Heart right ventricle (tissue), 16 donors: ENCODE measurements at regions not wholly inside any gene's neighbourhood (a gene's known extent, or its start where the extent isn't known, plus 50 kb on each side); places are given as distances from the start of the nearest gene placed in this dataset.

Experiments
- ATAC-seq, 8 donors: fragments of 200-7000 bp; cut with Tn5 transposase; one replicate each; pipeline ENCODE4 v1.9.1; 2020; ENCODE audit warnings: mild to moderate bottlenecking in 8 of 8, moderate library complexity in 8 of 8, moderate number of reproducible peaks in 1 of 8
- DNase-seq, 2 donors: peaks; one replicate each; pipeline ENCODE4 v3.0.0-alpha.2; 2020
- H3K27ac ChIP-seq, 10 donors: fragments of 200-600 bp; sonication (generic) in 2 of 10; one replicate each; pipeline versions ENCODE4 v1.5.0 to v1.8.0; 2020 to 2022; ENCODE audit warnings: mild to moderate bottlenecking in 3 of 10
- H3K27me3 ChIP-seq, 7 donors: fragments of 200-600 bp; one replicate each; pipeline ENCODE4 v1.8.0; 2021 to 2022; ENCODE audit warnings: mild to moderate bottlenecking in 2 of 7
- H3K36me3 ChIP-seq, 9 donors: fragments of 200-600 bp; sonication (generic) in 1 of 9; one replicate each; pipeline versions ENCODE4 v1.5.0 to v1.8.0; 2020 to 2022; ENCODE audit warnings: mild to moderate bottlenecking in 2 of 9
- H3K4me1 ChIP-seq, 9 donors: fragments of 200-600 bp; sonication (generic) in 1 of 9; one replicate each; pipeline versions ENCODE4 v1.5.0 to v1.8.0; 2020 to 2022; ENCODE audit warnings: mild to moderate bottlenecking in 4 of 9
- H3K4me3 ChIP-seq, 10 donors: fragments of 200-600 bp; sonication (generic) in 2 of 10; one replicate each; pipeline versions ENCODE4 v1.5.0 to v1.8.0; 2020 to 2022; ENCODE audit warnings: mild to moderate bottlenecking in 7 of 10, moderate library complexity in 2 of 10
- H3K9me3 ChIP-seq, 11 donors: fragments of 200-600 bp in 10 of 11; sonication (generic) in 2 of 11; one replicate each; pipeline versions ENCODE4 v1.5.0 to v1.8.0; 2013 to 2022; ENCODE audit warnings: mild to moderate bottlenecking in 2 of 11, control low read depth in 1 of 11, moderate library complexity in 1 of 11
- CTCF ChIP-seq, 9 donors: fragments of 200-600 bp; sonication (generic) in 2 of 9; IDR thresholded peaks; one replicate each; pipeline versions ENCODE4 v1.5.0 to v1.8.0; 2021 to 2022; ENCODE audit warnings: antibody characterized with exemption in 9 of 9, mild to moderate bottlenecking in 5 of 9, moderate library complexity in 1 of 9
- WGBS, 2 donors: extraction: QIAGEN DNeasy Blood & Tissue Kit; methylation state at CpG; one replicate each; pipeline ENCODE4 v1.1.7; 2013; ENCODE audit warnings: inconsistent platforms in 1 of 2; 5-methylcytosine and 5-hydroxymethylcytosine counted together
- intact Hi-C, 10 donors: fragments of 100-400 bp; cut with DNase I; formaldehyde crosslinking; loops; one replicate each; pipeline versions ENCODE4 v1.11.1 to v1.14.2; 2022
- donor health status: Arrhythmogenic right ventricular cardiomyopathy.
- donor health status: ischemic (EF 13 %, LVEDD 7.1; RV severe dilation, severe dysfunction).
- donor health status: healthy with polysubstance abuse.
- donor health status: DM: no; HTN: yes; CAD: no.
- donor health status: DM: no; HTN: no; CAD: no.
- donor health status: ischemic (EF 25% LVEDD 6.9; RV normal size, moderate dysfunction).
- donor health status: ischemic (EF 25% LVEDD 5.7; RV mildly dilated, moderate dysfunction).
- donor health status: healthy.
- donor health status: DM: yes; HTN: yes; CAD: no.
- donor health status: Ischemic cardiomyopathy.
- donor health status: ischemic (EF 35%, LVEDD 5.7; RV mildly dilated, moderate dysfunction).
- donor health status: nonischemic (EF 11% LVEDD 7.7; RV severe dilation, severe dysfunction).
- donor health status: DM: yes; HTN: yes; CAD: no.
- donor health status: PGD.
- donor health status: ischemic (EF 29% LVEDD 5.4; RV normal size, mild dysfunction).
- donor health status: nonischemic (EF 23%, LVEDD 6.1; RV moderate dilation, normal function).

- intact Hi-C loops: no loop called here
- DNase-seq (no peak), ATAC-seq (no peak)
- Histone ChIP-seq H3K4me1 (no peaks in the 10 kb centered on the region), H3K9me3 (peaks cover 0 to 53% (median 12%) of the 10 kb centered on the region in 11 donors), H3K27me3 (no peaks in the 10 kb centered on the region), H3K27ac (no peak overlapping the region), H3K36me3 (no peaks in the 10 kb centered on the region), H3K4me3 (no peak overlapping the region)
- TF ChIP-seq CTCF (IDR thresholded peaks at IDR 0.05): no peak
- 89 to 94% methylated on average over 3 of the region's 3 CpGs for WGBS, 2 donors
Observed at GRCh38 chr12:88842314-88842713, 262.0 kb upstream of the KITLG start.

- Histone ChIP-seq H3K27ac (no peak overlapping the region), H3K27me3 (peaks cover 0 to 10% (median 0%) of the 10 kb centered on the region in 7 donors), H3K4me1 (no peaks in the 10 kb centered on the region), H3K4me3 (no peak overlapping the region), H3K36me3 (no peaks in the 10 kb centered on the region), H3K9me3 (peaks cover 0 to 50% (median 12%) of the 10 kb centered on the region in 11 donors)
- ATAC-seq: no peak
- intact Hi-C loops: no loop called here
- no peak for DNase-seq
- WGBS, 2 donors: 97 to 100% methylated on average over 2 of the region's 2 CpGs
- no peak for TF ChIP-seq CTCF (IDR thresholded peaks at IDR 0.05)
Observed at GRCh38 chr12:88839486-88839885, 259.2 kb upstream of the KITLG start.

GRCh38 chr12:88836156-88836555, 255.9 kb upstream of the KITLG start:
- Histone ChIP-seq H3K36me3 (no peaks in the 10 kb centered on the region), H3K4me1 (peaks cover 0 to 8% (median 0%) of the 10 kb centered on the region in 9 donors), H3K9me3 (peaks cover 0 to 25% (median 6%) of the 10 kb centered on the region in 11 donors), H3K27me3 (peaks cover 0 to 10% (median 0%) of the 10 kb centered on the region in 7 donors), H3K27ac (no peak overlapping the region), H3K4me3 (no peak overlapping the region)
- ATAC-seq (no peak), DNase-seq (no peak)
- TF ChIP-seq CTCF (IDR thresholded peaks at IDR 0.05): no peak
- WGBS, 2 donors: 47 to 66% methylated on average over 1 of the region's 1 CpG
- intact Hi-C loops: no loop called here

GRCh38 chr12:88834226-88834625, 254.0 kb upstream of the KITLG start:
- DNase-seq (no peak), ATAC-seq (no peak)
- Histone ChIP-seq H3K9me3 (peaks cover 0 to 28% (median 6%) of the 10 kb centered on the region in 11 donors), H3K27me3 (peaks cover 0 to 10% (median 0%) of the 10 kb centered on the region in 7 donors), H3K4me1 (peaks cover 0 to 8% (median 0%) of the 10 kb centered on the region in 9 donors), H3K4me3 (no peak overlapping the region), H3K27ac (no peak overlapping the region), H3K36me3 (no peaks in the 10 kb centered on the region)
- TF ChIP-seq CTCF (IDR thresholded peaks at IDR 0.05): no peak
- intact Hi-C loops: no loop called here
- 80 to 87% methylated on average over 1 of the region's 1 CpG for WGBS, 2 donors
